Ascending aorta (tissue), 2 donors: ENCODE measurements at regions not wholly inside any gene's neighbourhood (a gene's known extent, or its start where the extent isn't known, plus 50 kb on each side); places are given as distances from the start of the nearest gene placed in this dataset.
"Not testable (repeated sequence)": the region's sequence is repeated elsewhere in the genome, so short reads cannot be mapped to it uniquely, and the experiment has no call there.

ENCODE experiments used
- DNase-seq, 2 donors: peaks; one replicate each; pipeline ENCODE4 v3.0.0-alpha.2; 2019; ENCODE audit warnings: low spot score in 2 of 2
- H3K27ac ChIP-seq, 2 donors: fragments of 200-600 bp; sonication (generic); one replicate each; pipeline ENCODE4 v1.5.1; 2016 to 2017; ENCODE audit warnings: mild to moderate bottlenecking in 1 of 2
- H3K27me3 ChIP-seq: fragments of 200-600 bp; sonication (generic); one replicate; pipeline ENCODE4 v1.5.1; 2017
- H3K36me3 ChIP-seq, 2 donors: fragments of 200-600 bp; sonication (generic); one replicate each; pipeline ENCODE4 v1.5.1; 2016
- H3K4me1 ChIP-seq, 2 donors: fragments of 200-600 bp; sonication (generic); one replicate each; pipeline ENCODE4 v1.5.1; 2016 to 2017; ENCODE audit warnings: mild to moderate bottlenecking in 1 of 2
- H3K4me3 ChIP-seq, 2 donors: fragments of 200-600 bp; sonication (generic); one replicate each; pipeline ENCODE4 v1.5.1; 2016 to 2017; ENCODE audit warnings: mild to moderate bottlenecking in 1 of 2
- H3K9me3 ChIP-seq, 2 donors: fragments of 200-600 bp; sonication (generic); one replicate each; pipeline ENCODE4 v1.5.1; 2016
- intact Hi-C: fragments of 100-400 bp; cut with DNase I; formaldehyde crosslinking; loops from one replicate; pipeline ENCODE4 v1.15.1; 2023
- TF ChIP-seq, protein P1 (sequence below), 3 experiments: fragments of 200-600 bp in 2 of 3; fragments of 450-650 bp in 1 of 3; sonication (generic) in 2 of 3; IDR thresholded peaks; one replicate each; pipeline ENCODE4 v1.5.1; 2016 to 2019; ENCODE audit warnings: antibody characterized with exemption in 3 of 3, mild to moderate bottlenecking in 1 of 3, moderate library complexity in 1 of 3

GRCh38 chrX:40945361-40945713 is 139.9 kb upstream of the USP9X start:
- no peaks in the 10 kb centered on the region for H3K36me3 ChIP-seq
- no peak for DNase-seq
- TF ChIP-seq, protein P1, sequence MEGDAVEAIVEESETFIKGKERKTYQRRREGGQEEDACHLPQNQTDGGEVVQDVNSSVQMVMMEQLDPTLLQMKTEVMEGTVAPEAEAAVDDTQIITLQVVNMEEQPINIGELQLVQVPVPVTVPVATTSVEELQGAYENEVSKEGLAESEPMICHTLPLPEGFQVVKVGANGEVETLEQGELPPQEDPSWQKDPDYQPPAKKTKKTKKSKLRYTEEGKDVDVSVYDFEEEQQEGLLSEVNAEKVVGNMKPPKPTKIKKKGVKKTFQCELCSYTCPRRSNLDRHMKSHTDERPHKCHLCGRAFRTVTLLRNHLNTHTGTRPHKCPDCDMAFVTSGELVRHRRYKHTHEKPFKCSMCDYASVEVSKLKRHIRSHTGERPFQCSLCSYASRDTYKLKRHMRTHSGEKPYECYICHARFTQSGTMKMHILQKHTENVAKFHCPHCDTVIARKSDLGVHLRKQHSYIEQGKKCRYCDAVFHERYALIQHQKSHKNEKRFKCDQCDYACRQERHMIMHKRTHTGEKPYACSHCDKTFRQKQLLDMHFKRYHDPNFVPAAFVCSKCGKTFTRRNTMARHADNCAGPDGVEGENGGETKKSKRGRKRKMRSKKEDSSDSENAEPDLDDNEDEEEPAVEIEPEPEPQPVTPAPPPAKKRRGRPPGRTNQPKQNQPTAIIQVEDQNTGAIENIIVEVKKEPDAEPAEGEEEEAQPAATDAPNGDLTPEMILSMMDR (IDR thresholded peaks at IDR 0.05), result no peak
- no peak overlapping the region for H3K4me3 ChIP-seq
- H3K9me3 ChIP-seq, result no peaks in the 10 kb centered on the region
- intact Hi-C loops, result no loop called here
- H3K4me1 ChIP-seq, result no peaks in the 10 kb centered on the region
- H3K27me3 ChIP-seq, result no peaks in the 10 kb centered on the region
- no peak overlapping the region for H3K27ac ChIP-seq

GRCh38 chrX:40947276-40947675 is 138.0 kb upstream of the USP9X start:
- intact Hi-C loops, result no loop called here
- H3K9me3 ChIP-seq, result no peaks in the 10 kb centered on the region
- H3K27ac ChIP-seq, result peak overlapping the region in 1 of 2 donors; percentile 27

GRCh38 chrX:40949071-40949470 is 136.2 kb upstream of the USP9X start:
- H3K27ac ChIP-seq, result no peak overlapping the region
- no peaks in the 10 kb centered on the region for H3K9me3 ChIP-seq
- DNase-seq, result no peak
- no peaks in the 10 kb centered on the region for H3K36me3 ChIP-seq
- H3K27me3 ChIP-seq, result no peaks in the 10 kb centered on the region
- TF ChIP-seq, protein P1 (IDR thresholded peaks at IDR 0.05), result no peak
- no peak overlapping the region for H3K4me3 ChIP-seq
- intact Hi-C loops, result no loop called here
- H3K4me1 ChIP-seq, result peaks cover 0 to 3% of the 10 kb centered on the region in 2 donors

More at GRCh38 chrX:40947276-40947675, 138.0 kb upstream of the USP9X start:
- DNase-seq, result no peak
- Histone ChIP-seq H3K27me3 (no peaks in the 10 kb centered on the region), H3K4me3 (no peak overlapping the region), H3K4me1 (no peaks in the 10 kb centered on the region), H3K36me3 (no peaks in the 10 kb centered on the region)
- TF ChIP-seq, protein P1 (IDR thresholded peaks at IDR 0.05), result no peak

- no peaks in the 10 kb centered on the region for H3K36me3 ChIP-seq
- no peak overlapping the region for H3K27ac ChIP-seq
- H3K9me3 ChIP-seq, result no peaks in the 10 kb centered on the region
- no peak for DNase-seq
- H3K4me1 ChIP-seq, result peaks cover 0 to 3% of the 10 kb centered on the region in 2 donors
- intact Hi-C loops, result no loop called here
- TF ChIP-seq, protein P1 (IDR thresholded peaks at IDR 0.05), result no peak
- no peak overlapping the region for H3K4me3 ChIP-seq
- no peaks in the 10 kb centered on the region for H3K27me3 ChIP-seq
Measured at GRCh38 chrX:40950546-40950945, 134.7 kb upstream of the USP9X start.

DNA sequence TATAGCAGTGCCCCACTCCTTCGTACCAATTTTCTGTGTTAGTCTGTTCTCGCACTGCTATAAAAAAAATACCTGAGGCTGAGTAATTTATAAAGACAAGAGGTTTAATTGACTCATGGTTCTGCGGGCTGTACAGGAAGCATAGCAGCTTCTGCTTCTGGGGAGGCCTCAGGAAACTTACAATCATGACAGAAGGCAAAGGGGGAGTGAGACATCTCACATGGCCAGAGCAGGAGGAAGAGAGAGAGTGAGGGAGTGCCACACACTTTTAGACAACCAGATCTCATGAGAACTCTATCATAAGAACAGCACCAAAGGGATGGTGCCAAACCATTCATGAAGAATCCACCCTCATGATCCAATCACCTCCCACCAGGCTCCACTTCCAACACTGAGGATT is 133.8 kb upstream of the USP9X start:
- intact Hi-C loops, DNase-seq, H3K4me3 ChIP-seq, H3K27ac ChIP-seq, H3K27me3 ChIP-seq, H3K4me1 ChIP-seq, H3K36me3 ChIP-seq, H3K9me3 ChIP-seq: not testable (repeated sequence)

GRCh38 chrX:40952855-40953254 is 132.4 kb upstream of the USP9X start:
- Histone ChIP-seq H3K36me3 (no peaks in the 10 kb centered on the region), H3K27me3 (no peaks in the 10 kb centered on the region), H3K27ac (no peak overlapping the region)

More at GRCh38 chrX:40952855-40953254, 132.4 kb upstream of the USP9X start:
- no peak for DNase-seq
- Histone ChIP-seq H3K9me3 (no peaks in the 10 kb centered on the region), H3K4me3 (peak overlapping the region; percentile 36 to 49), H3K4me1 (peaks cover 0 to 3% of the 10 kb centered on the region in 2 donors)
- TF ChIP-seq, protein P1 (IDR thresholded peaks at IDR 0.05), result no peak
- intact Hi-C loops, result no loop called here
